Suppressor macrophage treated with lipopolysaccharide for 1 hour (primary cell): ENCODE measurements at regions not wholly inside any gene's neighbourhood (a gene's known extent, or its start where the extent isn't known, plus 50 kb on each side); places are given as distances from the start of the nearest gene placed in this dataset.
A peak's percentile ranks its signal among the peaks of the same experiment; 100 is the strongest.

Source experiments
- DNase-seq, 3 donors: peaks; one replicate each; pipeline ENCODE4 v3.0.0-alpha.2; 2020 to 2022

DNA sequence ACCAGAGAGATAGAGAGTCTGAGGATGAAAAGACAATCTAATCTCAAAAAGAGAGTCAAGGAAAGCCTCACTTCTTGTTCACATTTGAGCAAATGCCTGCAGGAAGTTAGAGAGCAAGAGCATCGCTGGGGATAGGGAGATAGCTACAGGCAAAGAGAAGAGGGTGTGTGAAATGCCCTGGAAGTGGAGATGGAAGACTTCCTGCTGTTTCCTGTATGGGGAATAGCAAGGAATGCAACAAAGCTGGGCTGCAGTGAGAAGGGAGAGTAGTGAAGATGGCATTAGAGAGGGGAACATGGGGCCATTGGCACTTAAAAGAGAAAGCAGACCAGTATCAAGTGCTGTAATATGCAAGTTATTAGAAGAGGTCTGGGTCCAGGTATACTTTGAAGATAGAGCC lies 488.6 kb downstream of the METTL4 start:
- DNase-seq: no peak

DNA sequence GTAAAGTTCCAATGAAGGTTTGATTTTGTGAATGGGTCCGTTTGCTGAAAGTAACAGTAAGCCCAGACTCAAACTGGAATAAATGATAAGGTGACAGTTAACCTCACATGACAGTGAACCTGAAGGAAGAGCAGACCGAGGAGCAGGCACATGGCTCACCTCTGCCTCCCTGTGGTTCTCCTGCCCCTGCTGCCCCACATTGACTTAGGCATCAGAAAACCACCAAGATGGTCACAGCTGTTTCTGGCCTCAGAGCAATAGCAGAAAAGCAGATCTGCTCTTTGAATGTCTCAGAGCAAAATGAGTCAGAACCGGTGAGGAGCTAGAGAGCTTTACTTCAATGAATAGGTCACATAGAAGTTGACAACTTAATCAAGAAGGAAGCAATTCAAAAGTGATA lies 487.6 kb downstream of the METTL4 start:
- DNase-seq: no peak

DNA sequence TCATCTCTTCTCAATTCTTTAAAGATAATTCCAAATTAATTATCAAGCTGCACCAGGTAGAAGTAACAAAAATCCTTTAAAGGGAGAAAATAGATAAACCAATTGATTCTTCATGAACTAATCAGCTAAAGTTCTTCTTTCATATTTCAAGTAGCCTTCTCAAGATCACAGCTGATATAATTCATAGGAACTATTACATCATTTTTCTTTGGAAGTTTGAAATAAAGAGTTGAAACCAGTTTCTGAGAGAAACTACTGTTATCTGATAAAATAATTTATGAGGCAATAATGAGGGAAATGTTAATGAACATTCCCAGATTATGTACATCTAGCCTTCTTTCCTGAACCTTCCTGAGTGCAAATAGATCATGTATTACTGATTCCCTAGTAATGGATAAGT lies 484.9 kb downstream of the METTL4 start:
- no peak for DNase-seq

DNA sequence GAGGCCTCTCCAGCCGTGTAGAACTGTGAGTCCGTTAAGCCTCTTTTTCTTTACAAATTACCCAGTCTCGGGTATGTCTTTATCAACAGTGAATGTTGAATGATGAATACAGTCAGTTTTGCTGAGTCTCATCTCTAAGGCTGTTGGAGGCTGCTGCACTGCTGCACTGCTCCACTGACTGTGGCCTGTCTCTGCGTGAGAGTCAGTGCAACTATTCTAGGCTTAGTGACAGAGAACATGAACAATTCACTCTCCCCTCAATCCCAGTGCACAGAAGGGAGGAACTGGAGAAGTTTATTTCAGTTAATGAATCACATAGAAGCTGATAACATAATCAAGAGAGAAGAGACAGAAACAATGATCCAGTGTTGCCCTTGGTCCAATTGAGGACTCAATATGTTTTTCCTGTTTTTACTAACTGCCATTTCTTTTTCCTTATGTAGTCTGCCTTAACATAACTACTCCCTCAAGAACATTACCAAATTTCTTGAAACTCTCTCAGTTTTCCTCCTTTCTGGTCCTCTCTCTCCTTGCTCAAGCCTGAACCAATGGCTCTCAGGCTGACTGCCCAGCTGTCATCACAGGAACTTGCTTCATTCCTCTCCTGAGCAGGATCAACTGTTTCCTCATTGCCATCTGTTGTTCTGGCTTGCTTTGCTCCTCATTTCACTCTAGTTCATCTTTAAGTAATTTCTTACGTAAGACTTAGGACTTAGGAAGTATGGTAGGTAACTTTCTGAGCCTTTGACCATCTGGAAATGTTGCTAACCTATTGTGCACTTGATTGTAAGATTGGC lies 483.2 kb downstream of the METTL4 start:
- peak in 1 of 3 donors; percentile 5 for DNase-seq

DNA sequence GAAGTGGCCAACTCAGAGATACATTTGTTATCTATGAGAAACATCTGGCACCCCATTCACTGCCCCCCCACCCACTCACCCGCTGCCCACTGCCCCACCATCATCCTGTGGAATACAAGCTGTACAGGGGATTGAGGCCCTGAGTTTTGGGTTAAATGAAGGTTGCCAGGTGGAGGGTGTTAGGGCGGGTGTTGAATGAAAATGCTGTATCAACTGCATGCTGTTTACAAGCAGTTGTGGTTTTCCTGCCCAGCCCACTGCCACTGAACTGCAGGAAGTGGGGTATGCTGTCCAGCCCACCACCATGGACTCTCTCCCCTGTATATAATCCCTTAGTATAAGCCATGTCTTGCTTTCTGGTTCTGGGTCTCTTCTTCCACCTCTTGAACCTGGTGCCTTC lies 481.9 kb downstream of the METTL4 start:
- no peak for DNase-seq

DNA sequence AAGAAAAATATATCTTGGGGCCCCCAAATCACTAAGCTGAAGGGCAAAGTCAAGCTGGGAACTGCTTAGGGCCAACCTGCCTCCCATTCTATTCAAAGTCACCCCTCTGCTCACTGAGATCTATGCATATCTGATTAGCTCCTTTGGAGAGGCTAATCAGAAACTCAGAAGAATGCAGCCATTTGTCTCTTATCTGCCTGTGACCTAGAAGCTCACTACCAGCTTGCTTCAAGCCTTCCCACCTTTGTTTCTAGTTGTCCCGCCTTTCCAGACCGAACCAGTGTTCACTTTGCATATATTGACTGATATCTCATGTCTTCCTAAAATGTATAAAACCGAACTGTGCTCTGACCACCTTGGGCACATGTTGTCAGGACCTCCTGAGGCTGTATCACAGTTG lies 479.4 kb downstream of the METTL4 start:
- DNase-seq: no peak

DNA sequence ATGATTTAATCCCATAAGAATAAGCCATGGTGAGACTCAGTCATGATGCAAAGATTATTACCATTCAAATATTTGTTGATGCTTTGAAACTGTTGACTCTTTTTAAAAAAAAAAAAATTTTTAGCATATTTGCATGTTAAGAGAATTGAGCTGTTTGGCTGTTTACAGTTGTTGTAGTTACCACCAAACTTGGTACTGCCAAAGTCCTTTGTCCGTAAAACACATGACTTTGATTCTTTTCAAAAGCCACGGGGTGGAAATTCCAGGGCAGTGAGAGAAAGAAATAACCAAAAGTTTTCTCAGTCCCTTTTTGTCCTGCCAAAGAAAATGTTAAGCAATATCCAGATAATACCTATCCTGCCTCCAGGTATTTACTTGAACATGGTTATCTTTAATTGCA lies 474.8 kb downstream of the METTL4 start:
- DNase-seq: no peak

DNA sequence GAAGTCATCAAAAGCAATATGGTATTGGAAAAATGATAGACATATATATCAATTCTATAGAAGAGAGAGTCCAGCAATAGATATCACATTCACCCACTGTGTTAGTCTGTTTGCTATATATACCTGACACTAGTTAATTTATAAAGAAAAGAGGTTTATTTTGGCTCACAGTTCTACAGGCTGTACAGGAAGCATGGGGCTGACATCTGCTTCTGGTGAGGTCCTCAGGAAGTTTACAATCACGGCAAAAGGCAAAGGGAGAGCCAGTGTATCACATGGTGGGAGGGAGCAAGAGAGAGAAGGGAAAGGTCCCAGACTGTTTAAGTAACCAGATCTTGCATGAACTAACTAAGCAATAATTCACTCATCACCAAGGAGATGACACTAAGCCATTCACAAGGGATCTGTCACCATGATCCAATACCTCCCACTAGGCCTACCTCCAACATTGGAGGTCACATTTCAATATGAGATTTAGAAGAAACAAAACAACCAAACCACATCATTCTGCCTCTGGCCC lies 470.6 kb downstream of the METTL4 start:
- DNase-seq: no peak

DNA sequence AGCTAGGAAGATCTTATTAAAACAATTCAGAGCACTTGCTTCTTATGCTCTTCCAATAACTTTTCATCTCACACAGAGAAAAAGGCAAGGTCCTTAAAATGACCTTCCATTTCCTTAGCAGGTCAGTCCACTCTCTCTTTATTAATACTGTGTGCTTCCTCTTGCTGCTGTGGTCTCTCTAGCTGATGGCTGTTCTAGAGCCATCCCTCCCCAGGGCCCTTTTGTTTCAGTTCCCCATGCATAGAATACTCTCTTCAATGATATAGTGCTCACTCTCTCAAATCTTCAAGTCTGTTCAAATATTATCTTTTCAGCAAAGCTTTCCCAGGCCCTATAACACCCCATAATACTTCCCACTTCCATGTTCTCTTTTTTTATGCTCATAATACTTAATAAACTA lies 469.3 kb downstream of the METTL4 start:
- DNase-seq: no peak

DNA sequence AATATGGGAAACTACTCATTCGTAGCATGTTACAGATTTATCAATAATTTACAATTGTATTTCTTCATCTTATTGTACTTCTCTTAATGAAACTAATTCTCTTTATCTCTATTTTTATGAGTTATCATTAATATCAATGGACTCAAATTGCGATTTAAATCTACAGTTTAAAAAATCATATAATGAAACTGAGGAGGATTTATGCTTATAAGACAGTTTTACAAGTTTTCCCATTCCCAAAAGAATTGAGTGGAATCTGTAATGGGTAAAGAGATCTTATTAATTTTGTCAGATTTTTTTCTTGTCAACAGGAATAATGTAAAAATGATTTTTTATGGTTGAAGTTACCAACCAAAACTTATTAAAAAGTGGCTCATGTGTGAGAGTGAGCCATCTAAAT lies 468.0 kb downstream of the METTL4 start:
- DNase-seq: no peak

DNA sequence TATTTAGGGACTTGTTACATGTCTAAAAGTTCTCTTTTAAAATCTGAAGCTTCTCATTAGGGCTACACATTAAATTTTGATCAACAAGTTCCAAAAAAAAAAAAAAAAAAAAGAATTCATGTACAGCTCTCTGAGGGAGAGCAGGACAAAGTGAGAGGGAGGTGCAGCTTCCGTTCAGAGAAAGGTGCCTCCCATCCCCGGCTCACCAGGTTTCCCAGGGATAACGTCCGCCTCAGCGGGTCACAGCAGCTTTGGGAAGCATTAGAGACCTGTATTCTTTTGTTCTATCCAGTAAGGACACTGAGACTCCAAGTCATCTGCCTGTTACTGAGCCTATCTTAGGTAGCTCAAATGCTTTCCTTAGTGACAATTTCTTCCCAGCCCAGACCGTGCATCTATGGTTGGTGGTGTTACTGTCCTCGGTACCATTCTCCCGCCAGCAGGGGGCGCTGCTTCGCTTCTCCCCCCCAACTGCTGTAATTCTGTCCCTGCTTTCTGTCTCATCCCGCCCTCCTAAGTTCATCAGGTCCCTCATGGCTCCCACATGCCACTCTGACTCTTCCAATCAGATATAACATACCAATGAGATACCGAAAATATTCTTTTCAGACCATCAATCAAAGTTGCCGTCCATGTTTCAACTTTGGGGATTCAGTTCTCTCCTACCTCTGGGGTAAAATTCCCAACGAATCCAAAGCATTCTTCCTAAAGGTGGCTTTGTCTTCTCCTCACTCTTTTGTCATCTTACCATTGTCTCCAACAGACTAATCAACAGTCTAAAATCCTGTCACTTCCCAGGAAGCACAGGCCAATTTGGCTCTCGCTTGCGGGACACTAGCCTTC lies 466.5 kb downstream of the METTL4 start:
- peak; percentile 51 to 80 (median 67) for DNase-seq

DNA sequence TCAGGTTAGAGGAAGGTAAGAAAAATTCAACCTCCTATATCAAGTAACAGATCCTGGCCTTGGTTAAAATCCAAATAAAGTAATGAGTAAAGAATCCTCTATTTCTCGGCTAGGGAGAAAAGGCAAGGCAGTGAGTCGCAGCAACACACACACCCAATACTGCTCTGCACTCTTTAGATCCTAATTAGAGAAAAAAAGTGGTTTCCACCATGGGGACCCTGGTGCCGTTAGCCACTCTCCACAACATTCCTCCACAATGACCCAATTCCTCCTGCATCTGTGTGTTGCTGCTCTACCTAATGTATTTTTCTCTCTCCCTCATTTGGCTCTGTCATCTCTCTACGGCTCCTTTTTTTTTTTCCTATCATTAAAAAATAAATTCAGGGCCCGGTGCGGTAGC lies 462.7 kb downstream of the METTL4 start:
- DNase-seq: no peak

DNA sequence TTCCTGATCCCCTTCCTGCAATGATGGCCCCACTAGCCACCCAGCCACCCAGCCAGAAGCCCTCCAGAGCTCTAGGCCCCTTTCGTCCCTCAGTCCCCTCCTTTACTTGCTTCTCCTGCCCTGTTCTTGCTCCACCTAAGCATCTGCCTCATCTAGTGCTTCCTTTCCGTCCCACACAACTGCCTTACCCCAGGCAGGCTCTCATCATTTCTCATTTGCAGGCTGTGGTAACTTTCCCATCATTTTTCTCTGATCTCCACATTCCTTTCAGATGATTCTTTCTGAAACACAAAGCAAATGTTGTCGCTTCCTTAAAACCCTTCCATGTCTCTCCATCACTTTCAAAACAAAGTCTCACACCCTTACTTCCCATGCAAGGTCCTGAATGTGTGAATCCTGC lies 459.8 kb downstream of the METTL4 start:
- no peak for DNase-seq

DNA sequence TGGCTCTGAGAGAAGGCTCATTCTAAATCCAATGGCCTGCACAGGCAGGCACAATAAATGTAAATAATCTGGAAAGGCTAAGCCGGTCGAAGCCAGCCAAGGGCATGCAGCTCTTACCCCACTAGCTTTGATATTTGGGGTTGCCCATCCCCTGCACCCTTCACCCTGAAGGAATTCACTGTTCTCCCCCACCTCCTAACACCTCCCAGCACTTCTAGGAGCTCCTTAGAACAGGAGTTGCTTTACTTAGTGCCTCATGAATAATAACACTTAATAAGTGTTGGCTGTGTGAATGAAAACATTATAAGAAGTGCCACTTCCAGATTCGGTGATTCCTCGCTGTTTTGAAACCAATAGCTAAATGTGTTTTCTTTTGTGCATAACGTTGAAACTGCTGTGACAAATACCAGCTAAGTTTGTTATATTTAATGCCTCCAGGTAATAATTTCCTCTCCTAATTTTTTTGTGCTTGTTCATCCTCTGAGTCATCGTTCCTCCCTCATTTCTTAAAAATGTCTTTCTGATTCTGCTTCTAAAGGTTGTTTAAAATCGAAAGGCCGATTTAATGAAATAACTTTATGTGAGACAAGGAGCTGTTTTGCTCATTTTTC lies 458.8 kb downstream of the METTL4 start:
- no peak for DNase-seq

DNA sequence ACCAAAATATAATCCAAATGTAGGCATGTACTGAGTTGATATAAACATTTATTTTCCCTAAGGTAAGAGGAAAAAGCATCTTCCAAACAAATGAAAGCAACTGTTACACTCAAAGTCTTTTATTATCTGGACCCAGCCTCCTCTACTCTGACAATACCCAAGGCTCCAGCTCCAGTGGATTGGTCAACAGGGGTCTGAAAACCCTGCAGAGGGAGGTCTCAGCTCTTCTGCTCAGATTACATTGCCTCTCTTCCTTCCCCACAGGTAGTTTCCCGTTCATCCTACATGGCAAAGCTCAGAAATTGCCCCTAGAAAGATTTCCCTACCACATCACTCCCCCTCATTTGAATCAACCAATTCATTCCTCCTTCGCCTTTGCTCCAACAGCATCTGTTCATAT lies 457.0 kb downstream of the METTL4 start:
- DNase-seq: no peak

DNA sequence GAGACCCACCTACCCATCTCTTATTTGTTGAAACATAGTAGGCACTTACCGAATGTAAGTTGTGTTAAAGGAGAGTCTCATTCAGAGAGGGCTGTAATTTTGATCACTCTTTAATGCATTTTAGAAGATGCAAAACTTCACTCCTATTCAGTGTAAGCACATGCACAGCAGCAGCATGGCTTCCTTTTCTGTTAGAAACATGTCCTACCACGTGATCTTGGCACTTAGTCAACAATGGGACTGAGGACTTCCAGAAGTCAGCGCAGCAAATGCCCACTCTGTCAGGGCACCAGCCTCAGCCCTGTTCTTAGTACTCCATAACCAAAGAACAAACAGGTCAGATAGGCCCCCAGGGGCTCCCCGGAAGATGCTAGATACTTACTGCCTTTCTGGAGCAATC lies 456.5 kb downstream of the METTL4 start:
- DNase-seq: no peak

DNA sequence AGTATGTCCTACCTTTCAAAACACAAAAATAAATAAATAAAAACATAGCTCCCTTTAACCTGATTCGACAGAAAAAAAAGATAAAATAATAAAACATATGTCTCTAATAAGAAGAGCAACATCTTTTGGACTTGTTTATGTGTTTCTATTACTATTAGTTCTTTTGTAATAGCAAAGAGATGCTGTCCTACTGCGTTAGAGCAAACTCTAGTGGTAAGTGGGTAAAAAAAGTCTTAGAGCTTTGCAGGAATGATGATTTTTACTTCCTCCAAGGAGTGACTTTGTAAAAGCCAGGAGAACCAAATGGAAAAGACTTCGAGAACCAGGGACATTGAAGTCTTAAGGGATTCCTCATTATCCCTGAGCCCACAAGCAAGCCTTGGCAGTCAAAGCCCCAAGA lies 450.1 kb downstream of the METTL4 start:
- no peak for DNase-seq

DNA sequence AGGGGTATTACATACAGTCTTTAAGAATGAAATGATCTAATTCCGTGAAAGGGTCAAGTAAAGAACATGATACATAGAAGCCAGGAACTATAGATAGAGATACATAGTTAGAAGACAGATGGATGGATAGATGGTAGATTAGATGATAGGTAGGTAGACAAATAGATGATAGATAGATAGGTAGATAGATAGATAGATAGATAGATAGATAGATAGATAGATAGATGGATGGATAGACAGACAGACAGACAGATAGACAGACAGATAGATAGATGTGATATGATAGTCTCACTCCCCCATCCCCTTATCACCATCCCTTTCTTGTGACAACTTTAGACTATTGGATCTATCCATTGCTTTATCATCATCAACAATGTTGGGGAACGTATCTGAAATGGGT lies 448.2 kb downstream of the METTL4 start:
- no peak for DNase-seq

DNA sequence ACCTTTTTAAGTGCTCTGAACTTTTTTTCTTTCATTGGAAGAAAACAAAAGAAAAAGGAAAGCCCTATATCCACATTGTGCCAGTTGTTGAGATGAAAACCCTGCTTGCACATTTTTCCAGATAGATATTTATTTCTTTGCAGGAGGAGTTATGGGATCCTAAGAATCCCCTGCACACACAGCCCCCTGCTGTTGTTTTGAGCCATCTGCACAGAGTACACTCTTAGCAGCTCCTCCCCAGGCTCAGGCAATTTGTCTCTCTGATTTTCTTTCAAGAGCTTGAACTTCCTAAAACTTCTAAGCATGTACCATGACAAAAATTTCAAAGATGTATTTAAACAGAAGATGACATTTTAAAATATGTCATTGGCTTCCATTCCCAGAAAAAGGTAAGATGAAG lies 436.9 kb downstream of the METTL4 start:
- no peak for DNase-seq

DNA sequence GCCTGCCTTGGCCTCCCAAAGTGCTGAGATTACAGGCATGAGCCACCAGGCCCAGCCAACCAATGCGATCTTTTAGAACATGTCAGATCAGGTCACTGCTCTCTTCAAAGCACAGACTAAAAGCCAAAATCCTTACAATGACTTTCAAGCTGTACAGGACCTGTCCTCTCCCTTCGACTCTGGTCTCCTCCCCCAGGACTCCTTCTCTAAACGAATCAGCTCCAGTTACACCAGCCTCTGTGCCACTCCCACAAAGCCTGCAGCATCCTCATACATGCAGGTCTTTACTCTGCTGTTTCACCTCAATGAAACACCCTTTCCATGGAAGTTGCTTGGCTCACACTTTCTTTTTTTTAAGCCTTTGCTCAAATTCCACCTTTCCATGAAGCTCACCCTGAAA lies 436.0 kb downstream of the METTL4 start:
- DNase-seq: no peak

DNA sequence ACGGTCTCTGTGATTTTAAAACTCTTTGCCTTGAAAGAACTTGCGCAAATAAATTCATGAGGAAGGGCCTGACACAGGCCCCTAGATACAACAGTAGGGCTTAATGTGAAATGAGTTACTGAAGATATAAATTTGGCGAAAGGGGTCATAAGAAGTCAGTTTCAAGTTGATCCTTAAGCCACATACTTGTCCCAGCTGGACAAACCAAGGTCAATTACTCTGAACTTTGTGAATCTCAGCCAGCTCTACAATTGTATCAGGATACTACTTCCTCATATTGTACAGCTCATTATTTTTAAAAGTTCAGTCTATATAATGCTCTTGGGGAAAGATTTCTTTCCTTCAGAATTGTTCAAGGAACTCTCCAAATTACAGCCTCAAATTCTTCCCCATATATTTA lies 432.8 kb downstream of the METTL4 start:
- no peak for DNase-seq

DNA sequence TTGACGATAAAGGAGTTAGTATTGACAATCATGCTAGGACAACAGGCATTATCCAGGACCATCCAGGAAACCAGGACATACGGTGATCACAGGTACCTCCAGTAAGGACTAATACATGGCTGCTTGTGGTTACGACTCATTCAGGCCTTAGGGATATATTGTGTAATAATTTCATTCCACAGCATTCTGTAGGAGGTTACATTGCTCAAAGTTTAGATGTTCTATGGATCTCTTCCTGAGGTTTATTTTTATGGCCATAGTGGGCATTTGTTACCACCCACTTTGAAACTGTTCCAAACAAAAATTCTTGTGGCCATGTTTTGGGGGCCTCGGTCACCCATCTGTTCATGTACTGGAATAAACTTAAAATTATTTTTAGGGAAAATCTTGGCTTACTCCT lies 431.6 kb downstream of the METTL4 start:
- no peak for DNase-seq

DNA sequence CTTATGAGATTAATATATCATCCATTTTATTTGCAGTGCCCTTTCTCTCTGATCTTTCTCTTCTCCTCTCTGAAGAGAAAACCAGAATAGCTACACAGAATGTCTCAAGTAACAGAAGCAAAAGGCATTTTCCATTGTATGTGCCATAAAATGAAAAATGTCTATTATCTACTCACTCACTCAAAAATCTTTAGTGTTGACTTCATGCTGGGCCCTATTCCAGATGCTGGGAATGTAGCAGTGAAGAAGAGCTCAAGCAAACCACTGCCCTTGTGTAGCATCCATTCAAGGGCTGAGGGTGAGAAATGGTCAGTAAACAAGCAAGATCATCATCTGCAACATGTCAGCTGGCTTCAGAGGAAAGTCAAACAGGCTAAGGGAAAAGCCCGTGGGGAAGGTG lies 427.7 kb downstream of the METTL4 start:
- DNase-seq: no peak

DNA sequence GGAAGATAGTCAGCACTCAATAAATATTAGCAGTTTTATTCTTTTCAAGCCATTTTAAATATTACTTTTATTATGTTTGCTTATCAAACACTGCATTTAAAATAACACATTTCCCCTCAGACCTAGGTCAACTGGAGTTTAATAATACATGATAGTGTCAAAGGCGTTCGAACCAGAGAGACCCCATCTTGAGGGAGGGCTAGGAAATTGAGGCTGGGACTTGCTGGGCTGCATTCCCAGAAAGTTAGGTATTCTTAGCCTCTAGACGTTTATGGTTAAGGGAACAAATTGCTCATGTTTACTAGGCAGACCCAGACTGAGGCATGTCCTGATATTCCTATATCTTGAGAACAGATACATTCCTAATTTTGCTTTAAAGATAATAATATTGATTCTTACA lies 426.5 kb downstream of the METTL4 start:
- no peak for DNase-seq
